GM19438 (cell line): ENCODE measurements at regions not wholly inside any gene's neighbourhood (a gene's known extent, or its start where the extent isn't known, plus 50 kb on each side); places are given as distances from the start of the nearest gene placed in this dataset.
"Not testable (repeated sequence)": the region's sequence is repeated elsewhere in the genome, so short reads cannot be mapped to it uniquely, and the experiment has no call there.

Experiments used
- ATAC-seq: cut with Tn5 transposase; IDR thresholded peaks from one replicate; pipeline ENCODE4 v1.9.1; 2021; ENCODE audit warnings: low read depth; ENCODE audit not compliant: unreplicated experiment

GRCh38 chr9:99471033-99471432 is 249.0 kb downstream of the SEC61B start:
- ATAC-seq: no peak

- no peak for ATAC-seq
These were observed 250.3 kb downstream of the SEC61B start for GRCh38 chr9:99472240-99472915.

DNA sequence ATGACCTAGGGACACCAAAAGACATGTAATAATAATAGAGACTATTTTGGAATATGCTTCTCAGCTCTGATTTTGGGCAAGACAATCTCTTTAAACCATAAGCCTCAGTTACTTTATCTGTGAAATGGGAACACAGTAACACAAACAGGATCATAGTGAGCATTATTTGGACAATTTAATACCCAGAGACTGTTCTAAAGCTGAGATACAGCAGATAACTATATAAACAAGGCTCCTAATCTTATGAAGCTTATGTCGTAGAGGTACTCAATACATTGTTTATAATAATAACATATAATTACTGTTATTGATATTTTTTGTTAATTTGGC is 250.8 kb downstream of the SEC61B start:
- no peak for ATAC-seq

- no peak for ATAC-seq
These were observed 252.1 kb downstream of the SEC61B start for GRCh38 chr9:99474186-99474585.

DNA sequence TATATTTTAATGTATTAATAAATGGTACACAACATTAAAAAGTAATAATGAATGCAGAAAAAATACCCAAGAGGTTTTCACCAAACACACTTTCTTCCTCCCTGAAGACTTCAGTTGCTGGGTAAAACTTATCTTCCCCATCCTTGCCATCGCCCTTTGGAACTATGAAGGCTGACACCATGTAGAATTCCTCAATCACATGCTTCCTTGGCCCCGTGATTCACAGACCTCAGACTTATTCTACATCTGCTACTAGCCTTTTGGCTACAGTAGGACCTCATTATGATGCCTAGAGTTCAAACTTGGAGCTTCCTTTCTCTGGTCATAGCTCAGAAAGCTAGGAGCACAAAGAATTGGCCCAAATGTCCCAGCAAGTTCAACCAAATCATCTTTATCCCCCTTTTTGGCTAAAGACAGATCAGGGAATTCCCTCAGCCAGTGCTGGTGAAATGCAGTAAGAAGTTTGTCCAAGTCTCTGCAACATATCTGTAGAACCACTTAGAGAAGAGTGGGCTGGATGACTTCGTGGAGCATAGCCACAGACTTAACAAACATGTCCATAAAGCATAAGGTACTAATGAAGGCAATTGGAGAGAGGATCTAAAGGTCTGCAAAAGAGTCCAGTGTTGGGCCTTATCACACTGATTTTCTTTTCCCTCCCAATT is 253.5 kb downstream of the SEC61B start:
- no peak for ATAC-seq

GRCh38 chr9:99478469-99479027 is 256.5 kb downstream of the SEC61B start:
- no peak for ATAC-seq

DNA sequence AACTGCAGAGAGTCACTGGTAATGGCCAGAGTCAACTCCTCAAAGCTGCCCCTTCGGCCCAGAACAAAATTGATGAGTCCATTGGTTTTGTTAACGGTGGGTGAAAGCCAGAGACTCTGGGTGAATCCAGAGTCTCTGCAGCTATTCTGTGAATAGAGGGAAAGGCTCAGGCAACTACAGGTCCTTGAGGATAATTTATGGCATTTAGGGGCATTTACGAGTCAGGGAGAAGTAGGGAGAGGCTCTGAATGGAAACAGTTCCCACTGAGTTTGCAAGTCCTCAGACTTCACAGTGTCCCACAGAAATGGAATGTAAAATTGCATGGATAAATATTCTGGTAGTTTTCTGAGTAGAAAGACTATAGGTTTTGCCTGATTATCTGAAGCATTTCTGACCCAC is 257.8 kb downstream of the SEC61B start:
- ATAC-seq: no peak

GRCh38 chr9:99485459-99485858 is 263.4 kb downstream of the SEC61B start:
- ATAC-seq: no peak

- no peak for ATAC-seq
These were observed 264.6 kb downstream of the SEC61B start for GRCh38 chr9:99486684-99487083.

GRCh38 chr9:99488131-99489059 is 266.3 kb downstream of the SEC61B start:
- ATAC-seq: no peak

GRCh38 chr9:99489060-99489413 is 267.0 kb downstream of the SEC61B start:
- no peak for ATAC-seq

GRCh38 chr9:99490729-99491128 is 268.6 kb downstream of the SEC61B start:
- ATAC-seq: no peak

GRCh38 chr9:99491408-99492158 is 269.5 kb downstream of the SEC61B start:
- ATAC-seq: no peak

- no peak for ATAC-seq
These were observed 275.6 kb downstream of the SEC61B start for GRCh38 chr9:99497641-99498040.

DNA sequence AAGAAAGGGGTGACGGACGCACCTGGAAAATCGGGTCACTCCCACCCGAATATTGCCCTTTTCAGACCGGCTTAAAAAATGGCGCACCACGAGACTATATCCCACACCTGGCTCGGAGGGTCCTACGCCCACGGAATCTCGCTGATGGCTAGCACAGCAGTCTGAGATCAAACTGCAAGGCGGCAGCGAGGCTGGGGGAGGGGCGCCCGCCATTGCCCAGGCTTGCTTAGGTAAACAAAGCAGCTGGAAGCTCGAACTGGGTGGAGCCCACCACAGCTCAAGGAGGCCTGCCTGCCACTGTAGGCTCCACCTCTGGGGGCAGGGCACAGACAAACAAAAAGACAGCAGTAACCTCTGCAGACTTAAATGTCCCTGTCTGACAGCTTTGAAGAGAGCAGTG is 276.9 kb downstream of the SEC61B start:
- not testable (repeated sequence) for ATAC-seq

DNA sequence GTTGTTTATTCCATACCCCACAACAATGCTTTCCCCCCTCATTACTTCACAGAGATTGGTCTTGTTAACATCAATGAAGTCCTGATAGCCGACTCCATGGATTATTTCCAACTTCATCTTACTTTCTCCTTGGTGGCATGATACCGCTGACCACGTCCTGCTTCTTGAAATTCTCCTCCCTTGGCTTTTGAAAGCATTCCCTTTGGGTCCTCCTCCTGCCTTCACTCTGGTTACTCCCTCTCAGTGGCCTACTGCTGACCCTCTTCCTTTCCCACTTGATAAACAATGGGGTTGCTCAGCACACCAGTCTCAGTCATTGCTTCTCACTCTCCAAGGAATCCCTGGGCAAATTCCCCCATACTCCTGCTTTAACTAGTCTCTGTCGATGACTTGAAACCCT is 283.9 kb downstream of the SEC61B start:
- no peak for ATAC-seq

DNA sequence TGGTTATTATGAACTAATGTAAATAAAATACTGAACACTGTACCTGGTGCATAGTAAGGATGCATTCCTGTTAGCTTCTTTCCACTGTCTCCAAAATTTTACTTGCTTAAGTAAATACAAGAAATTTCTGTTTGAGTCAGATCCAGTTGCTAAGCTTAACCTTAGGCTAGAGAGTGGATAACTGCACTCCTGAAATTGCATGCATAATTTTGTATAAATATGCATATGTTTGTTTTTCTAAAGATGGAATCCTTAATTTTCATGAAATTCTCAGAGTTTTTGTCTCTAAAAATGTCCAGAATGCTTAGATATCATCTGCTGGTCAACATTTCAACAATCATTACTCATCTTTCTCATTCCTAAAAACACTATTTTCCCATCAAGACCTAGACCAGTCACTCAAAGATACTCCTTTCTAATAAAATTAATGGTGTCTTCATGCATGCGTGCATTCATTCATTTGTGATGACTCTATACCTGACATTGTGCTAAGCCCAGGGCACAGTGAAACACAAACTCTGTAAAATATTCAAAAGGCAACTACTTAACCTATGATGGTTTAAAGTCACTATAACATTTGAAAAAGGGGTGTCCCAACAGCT is 284.8 kb downstream of the SEC61B start:
- ATAC-seq: no peak

DNA sequence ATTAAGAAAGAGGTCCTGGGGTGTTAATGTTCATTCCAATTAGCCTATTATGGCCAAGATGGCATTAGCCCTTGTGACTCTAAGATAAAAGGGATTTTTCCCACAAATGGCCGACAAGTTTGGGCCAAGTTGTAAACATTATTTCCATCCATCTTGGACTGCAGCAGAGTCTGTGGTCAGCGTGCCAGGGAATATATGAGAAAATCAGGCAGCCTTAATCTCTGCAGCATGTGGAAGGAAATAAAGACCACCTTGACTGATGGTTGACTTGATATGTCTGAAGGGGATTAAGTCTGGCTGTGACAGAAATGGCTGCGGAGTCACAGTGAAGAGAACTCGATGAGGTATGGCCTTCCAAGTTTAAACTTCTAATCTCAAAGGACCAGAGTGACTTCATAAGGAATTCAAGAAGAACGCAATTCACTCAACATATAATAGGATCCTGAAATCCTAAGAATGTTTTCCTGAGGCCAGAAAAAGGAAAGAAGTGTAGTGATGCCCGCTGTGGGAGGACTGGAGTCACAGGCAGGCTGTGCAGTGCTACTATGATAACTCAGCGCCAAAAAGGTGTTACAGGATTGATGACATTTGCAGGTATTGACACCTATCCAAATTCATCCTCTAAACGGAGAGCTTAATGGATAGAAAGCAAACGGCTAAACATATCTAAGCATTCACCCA is 287.1 kb downstream of the SEC61B start:
- ATAC-seq: no peak

DNA sequence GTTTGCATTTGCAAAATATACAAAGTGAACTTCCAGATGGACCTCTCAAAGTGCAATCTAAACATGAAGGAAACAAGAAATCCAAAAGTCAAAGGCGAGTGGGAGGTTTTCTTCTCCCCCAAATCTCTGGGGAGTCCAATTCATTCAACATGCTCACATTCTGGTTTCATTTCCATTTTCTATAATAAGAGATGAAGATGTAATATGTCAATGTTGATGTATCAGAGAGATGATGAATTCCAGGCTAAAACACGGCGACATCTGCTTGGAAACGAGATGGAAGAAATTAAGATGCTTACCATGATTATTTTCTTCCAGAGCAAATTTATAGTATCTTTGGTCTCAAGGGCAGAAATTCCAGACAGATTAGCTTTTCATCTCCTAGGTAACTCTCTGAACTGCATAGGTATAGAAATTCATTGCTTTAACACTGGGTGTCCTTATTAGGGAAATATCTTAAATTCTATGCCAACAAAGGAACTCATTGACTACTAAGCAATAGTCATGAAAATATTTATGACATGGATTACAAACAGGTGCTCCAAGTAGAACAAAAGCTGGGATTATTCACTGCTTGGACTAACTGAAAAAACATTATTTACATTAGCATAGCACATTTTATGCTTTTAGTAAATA is 287.9 kb downstream of the SEC61B start:
- ATAC-seq: no peak
